ENCODE measurements at regions not wholly inside any gene's neighbourhood (a gene's known extent, or its start where the extent isn't known, plus 50 kb on each side); places are given as distances from the start of the nearest gene placed in this dataset.

DNA sequence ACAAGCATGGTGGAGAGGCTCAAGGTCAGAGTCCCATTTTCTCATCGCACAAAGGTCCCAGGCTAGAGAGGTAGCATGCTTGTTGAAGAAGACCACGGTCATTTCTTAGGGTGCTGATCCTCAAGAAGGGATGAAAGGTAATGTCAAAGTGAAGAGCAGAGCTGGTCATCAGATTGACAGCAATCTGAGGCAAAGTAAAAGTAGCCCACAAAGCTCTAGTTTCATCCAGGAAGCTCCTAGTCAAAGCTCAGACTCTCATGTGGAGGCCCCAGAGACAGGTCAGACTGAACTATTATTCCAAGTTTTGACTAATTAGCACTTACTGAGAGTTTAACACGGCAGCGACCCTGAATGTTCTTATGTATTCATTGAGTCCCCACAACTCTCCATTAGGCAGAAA, 270.6 kb downstream of the RPS29 start:
- TF ChIP-seq SIN3A (IDR thresholded peaks at IDR 0.05; ENCODE audit: low read depth) (no peak), POLR2AphosphoS5 (IDR thresholded peaks at IDR 0.05; ENCODE audit: low read depth, low read length) (no peak), MAX (IDR thresholded peaks at IDR 0.05) (no peak), EZH2phosphoT487 (IDR thresholded peaks at IDR 0.05; ENCODE audit: borderline replicate concordance) (no peak), TCF7L2 (IDR thresholded peaks at IDR 0.05; ENCODE audit: borderline replicate concordance, extremely low read depth, insufficient read depth, insufficient read length) (no peak), YY1 (IDR thresholded peaks at IDR 0.05; ENCODE audit: extremely low read depth, insufficient replicate concordance, low read depth, low read length) (no peak)
- TF ChIP-seq, protein P1, sequence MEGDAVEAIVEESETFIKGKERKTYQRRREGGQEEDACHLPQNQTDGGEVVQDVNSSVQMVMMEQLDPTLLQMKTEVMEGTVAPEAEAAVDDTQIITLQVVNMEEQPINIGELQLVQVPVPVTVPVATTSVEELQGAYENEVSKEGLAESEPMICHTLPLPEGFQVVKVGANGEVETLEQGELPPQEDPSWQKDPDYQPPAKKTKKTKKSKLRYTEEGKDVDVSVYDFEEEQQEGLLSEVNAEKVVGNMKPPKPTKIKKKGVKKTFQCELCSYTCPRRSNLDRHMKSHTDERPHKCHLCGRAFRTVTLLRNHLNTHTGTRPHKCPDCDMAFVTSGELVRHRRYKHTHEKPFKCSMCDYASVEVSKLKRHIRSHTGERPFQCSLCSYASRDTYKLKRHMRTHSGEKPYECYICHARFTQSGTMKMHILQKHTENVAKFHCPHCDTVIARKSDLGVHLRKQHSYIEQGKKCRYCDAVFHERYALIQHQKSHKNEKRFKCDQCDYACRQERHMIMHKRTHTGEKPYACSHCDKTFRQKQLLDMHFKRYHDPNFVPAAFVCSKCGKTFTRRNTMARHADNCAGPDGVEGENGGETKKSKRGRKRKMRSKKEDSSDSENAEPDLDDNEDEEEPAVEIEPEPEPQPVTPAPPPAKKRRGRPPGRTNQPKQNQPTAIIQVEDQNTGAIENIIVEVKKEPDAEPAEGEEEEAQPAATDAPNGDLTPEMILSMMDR (IDR thresholded peaks at IDR 0.05 in 2 of 3, conservative IDR thresholded peaks at IDR 0.05 in 1 of 3; ENCODE audit: borderline replicate concordance in 1 of 3, insufficient read depth in 1 of 3, low read depth in 2 of 3, low read length in 2 of 3), result no peak
